H4 (cell line): ENCODE measurements at regions not wholly inside any gene's neighbourhood (a gene's known extent, or its start where the extent isn't known, plus 50 kb on each side); places are given as distances from the start of the nearest gene placed in this dataset.
"Not testable (repeated sequence)": the region's sequence is repeated elsewhere in the genome, so short reads cannot be mapped to it uniquely, and the experiment has no call there.

Experiments
- DNase-seq: peaks from one replicate; pipeline ENCODE4 v3.0.0-alpha.2; 2015; ENCODE audit warnings: low spot score

DNA sequence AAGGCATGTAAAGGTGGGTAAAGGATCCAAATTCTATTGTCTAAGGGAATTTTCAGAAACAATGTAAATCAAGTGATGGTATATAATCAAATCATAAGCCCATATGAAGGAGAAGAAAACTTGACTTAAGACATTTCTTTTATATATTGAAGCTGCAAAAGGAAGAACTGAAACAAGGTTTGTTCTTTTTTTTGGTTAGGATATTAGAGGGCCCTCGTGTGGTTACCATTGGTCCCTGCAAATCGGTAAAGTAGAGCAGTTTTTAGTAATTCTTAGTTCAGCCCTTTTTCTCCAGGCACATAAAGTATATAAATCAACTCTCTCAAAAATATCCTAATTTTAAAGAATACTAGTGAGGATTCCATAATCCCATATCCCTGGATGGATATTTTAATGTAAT is 105.6 kb upstream of the STK17B start:
- DNase-seq = no peak

DNA sequence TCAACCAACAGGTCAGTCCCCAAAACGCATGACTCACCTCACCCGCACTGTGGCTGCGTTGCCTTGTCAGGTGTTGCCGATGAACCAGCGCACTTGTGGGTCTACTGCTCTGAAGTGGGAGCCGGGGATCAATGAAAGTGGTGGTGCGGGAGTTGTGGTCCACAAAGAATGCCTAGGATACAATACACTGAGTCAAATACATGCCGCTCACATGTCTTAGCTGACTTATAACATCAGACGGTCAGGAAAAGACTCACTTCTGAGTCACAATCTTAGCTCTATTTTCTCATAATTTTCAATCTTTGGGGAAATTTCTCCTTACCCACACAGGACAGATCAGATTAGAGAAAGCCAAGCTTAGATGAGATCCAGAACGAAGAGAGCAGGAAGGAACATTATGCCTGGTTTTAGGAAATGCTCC is 107.1 kb upstream of the STK17B start:
- DNase-seq = no peak

DNA sequence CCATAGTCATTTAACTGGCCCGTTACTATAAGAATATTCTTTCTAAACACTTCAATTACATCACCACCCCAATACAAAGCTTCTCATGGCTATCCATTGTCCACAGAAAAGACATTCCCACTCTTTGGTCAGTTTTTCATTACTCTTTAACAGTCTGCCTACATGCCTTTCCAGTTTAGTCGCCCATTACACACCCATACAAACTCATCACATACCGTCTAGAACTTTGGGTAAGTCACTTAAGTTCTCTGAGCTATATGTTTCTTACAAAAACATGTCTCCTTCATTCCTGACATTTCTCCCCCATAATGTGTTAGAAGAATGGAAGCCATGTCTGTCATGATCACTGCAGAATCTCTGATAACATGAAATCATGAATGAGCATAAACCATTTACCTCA is 108.2 kb upstream of the STK17B start:
- DNase-seq = no peak

DNA sequence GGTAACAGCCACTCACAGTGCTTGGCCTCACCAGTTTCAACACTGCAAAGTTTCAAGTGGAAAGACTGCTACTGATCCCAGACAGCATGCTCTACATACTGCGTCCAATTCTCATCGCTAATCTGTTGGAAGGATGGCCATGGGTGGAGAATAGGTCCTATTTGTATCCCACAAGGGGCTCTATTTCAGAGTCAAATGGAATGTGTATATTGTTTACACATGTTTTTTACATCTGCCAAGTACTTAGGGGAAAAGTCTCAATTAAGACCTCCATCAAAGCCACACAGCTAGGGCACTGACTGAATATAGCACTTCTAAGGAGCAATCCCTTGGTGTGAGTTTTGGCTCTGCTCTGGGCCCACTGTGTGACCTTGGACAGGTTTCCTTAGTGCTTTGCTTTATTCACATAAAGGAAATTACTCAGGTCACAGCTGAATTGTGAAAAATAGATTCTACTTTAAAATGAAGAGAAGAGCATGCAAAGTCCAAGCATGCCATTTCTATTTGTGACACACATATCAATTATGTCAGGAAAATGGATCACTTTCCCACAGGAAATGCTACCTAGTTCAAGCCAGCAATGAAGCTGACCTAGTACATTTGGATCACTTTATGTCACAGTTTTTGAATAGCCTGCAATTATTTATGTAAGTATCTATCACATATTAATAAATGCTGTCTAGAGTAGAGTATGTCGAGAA is 112.9 kb upstream of the STK17B start:
- DNase-seq = no peak

DNA sequence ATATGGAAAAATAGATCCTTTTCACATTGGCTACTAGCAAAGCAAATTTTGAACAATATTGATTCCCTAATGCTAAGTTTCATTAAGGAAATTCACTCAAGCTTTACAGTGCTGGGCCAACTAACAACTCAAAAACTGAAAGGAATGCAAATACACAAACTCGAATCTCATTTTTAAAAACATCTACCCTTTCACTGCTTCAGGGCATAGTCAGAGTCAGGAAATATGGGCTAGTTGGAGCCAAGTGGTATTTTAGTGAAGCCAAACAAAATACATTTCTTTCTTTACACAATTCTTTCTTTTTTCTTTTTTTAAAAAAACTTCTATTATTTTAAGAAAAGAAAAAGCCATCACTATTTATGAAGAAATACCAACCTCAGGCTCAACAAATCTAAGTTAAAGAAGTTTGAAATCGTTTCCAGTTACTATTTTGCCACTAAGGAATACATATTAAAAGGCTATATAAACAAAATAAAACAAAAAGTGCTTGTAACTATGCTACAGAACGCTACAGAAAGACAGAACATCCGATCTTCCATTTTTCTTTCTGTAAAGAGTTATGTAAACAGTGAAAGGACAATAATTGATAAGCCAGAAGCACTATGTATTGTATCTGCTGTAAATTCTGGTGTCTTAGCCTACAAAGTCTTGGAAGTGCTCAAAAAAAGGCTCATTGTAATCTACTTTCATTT is 113.6 kb upstream of the STK17B start:
- DNase-seq = no peak

DNA sequence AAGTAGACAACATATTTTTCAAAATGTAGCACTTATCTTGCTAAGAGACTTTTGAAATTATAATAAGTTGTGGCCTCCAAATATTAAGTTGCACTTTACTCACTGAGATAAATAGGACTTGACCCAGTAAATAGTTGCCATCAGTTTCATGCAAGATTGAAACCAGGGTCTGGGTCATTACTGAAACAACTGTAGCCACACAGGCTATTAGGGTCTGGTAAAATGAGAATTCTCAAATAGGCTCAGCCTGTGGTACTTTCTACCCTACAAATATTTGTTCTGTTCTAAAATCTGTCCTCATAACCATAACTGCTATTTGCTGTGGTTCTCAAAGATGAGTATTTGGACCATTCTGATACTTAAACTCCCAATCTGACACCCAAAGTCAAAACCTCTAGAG is 115.4 kb upstream of the STK17B start:
- DNase-seq = no peak

DNA sequence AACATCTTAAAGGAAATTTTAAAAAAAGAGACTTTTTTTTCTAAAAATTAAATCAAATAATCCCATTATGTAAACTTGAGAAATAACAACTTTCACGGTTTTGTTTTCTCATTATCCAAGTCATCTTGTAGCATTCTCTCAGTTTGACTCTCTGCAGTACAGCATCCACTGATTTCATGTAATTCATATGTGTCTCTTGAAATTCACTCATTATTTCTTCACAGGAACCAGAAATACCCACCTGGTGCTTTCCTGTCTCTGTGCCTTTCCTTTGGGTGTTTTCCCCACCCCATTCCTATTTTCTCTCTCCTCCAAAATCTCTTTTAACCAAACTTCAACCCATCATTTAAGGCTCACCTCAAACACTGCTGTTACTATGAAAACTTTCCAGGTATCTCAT is 116.1 kb upstream of the STK17B start:
- DNase-seq = no peak

DNA sequence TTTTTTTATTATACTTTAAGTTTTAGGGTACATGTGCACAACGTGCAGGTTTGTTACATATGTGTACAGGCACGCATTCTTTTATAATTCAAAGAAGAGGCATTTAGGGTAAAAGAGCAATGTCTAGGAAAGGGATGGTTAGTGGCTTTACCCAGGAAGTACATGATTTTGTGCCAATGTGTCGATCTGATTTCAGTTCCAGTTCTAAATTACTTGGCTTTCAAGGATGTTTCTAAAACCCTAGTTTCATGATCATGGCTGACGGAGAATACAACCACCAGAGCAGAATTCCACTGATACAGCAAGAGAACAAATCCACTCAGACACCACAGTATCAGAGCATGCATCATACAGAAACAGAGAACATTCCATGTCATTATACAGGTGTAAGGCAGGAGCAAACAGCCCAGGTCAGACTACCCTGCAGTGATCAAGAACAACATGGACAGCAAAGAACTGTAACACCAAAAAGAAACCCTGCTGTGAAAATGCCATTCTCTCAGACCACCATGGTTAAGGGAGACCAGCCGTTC is 116.7 kb upstream of the STK17B start:
- no peak for DNase-seq

DNA sequence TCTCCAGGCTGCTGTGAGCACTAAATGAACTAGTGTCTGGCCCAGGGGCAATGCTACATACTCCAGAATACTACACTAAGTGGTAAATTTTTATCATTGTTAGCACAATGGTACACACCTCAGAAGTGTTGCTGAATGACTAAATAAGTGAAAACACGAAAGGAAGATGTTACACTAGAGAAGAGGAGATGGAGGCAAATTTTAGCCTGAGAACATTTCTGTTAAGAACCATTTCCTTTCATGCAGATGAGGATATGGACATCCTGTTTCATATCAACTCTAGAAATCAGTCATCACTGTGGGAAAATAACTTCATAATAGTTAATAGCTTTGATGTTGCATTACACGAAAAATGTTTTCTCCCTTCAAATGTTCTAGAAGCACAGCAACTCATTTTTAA is 117.6 kb upstream of the STK17B start:
- DNase-seq = no peak

DNA sequence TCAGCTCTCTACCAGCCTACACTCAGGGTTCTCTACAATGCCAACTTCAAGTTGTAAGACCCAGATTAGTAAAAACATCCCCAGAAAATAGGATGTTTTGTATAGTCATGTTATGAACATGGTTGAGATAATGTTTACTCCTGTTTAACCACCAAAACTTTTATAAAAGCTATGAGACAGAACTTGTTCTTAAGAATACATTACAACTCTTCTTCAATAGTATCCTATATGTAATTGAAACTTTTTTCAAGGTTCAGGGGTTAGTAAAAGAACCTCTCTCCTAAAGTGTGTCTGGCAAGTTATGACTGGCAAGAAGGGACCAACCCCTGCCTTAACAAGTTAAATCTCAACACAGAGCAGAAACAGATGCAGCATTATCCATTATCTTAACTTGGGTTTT is 118.8 kb upstream of the STK17B start:
- no peak for DNase-seq

DNA sequence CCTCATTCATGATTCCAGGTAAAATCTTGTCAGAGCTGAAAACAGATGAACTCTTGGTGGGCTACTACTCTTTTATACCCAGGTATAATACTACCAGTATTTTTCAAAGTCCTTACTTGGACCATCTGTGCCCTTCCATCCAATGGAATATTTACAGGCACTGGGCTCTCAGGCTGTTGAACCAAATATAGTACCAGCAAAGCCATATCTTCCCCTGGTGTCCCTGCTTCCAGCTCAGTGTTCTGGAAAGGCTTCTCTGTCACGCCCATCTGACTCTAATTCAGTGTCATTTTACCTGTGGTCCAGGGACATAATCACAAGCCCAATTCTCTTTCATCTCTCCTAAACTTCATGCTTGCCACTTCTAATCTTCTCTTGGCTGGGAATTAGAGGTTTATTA is 119.2 kb upstream of the STK17B start:
- DNase-seq = no peak

DNA sequence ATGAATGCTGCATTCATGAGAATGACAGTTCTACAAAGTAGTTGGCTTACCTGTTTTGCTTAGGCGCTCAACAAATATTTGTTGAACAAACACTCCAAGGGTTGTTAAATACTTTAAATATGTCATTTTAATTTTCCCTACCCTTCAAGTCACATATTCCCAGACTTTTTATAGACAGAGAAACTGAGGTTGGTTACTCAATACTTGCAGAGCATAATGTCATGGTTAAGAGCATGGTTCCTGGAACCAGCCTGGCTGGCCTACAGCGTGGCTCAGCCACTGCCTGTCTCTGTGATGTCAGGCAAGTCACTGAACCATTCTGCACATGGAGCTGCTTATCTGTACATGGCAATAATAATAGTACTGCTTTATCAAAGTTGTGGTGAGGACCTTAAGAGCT is 120.0 kb upstream of the STK17B start:
- DNase-seq = no peak

DNA sequence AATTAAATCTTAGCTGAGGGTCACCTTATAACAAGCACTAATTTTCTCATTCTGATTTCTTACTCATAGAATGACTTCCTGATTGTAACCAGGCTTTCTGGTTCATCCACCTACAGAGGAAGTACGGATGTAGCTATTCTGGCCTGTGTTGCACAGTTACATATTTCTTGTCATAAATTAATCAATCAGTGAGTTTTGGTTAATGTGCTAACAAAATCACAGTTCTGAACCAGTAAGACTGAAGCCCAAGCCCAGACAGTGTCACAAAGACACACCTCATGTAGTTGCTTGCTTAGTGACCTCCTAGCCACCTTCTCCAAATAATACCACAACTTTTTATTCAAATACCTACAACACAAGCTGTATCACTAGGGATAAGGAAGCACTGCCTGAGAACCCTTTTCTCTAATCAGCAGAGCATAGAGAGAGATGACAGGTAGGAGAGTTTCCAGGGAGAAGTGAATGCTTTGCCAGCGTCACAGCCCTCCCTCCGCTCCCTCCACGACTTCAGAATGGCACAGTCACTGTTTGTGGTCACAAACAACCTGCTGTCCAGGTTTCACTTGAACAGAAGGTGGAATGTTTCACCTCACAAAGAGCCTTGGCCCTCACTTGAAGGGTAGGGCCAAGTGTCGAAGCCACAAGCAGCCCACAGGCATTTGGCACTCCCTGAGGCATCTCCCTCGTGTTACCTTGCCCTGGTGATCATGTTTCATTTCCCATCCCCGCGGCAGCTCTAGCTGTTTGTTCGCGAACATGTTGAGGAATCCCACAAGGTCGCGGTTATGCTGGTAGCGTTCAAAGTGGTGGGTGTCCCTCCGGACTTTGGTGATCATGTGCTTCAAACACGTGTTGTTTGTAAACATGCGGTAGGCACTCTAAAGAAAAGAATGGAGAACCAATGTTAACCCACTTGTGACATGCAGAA is 120.8 kb upstream of the STK17B start:
- peak; percentile 97 for DNase-seq

DNA sequence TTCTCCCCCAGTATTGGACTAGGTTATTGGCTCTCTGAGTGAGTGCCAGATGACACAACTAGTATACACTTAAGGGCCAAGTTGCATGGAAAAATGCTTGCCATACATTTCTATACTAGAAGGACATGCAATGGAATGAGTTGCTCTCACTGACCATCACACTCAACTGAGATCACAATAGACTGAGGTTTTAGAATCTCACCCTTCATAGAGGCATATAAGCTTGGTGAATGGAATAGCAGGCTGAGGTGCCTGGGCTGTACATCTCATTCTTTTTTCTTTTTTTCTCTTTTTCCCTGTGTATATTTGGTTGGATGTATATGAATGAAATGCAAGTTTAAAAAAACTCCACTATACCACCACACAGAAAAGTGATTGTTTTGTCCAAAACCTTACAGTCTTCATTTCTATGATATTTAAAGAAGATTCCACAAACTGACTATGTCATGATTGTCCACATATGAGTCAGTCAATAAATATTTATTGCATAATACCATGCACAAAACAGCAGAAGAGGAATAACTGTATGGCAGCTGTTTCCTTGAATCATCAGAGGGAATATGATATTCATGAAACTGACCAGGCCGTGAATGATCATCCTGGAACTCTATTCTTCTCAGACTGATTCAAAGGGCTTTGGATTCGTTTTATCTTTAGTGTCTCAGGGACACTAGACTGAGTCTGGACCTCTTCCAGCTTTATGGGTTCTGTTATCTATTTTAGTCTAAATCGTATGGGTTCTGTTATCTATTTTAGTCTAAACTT is 122.6 kb upstream of the STK17B start:
- DNase-seq = peak; percentile 14

DNA sequence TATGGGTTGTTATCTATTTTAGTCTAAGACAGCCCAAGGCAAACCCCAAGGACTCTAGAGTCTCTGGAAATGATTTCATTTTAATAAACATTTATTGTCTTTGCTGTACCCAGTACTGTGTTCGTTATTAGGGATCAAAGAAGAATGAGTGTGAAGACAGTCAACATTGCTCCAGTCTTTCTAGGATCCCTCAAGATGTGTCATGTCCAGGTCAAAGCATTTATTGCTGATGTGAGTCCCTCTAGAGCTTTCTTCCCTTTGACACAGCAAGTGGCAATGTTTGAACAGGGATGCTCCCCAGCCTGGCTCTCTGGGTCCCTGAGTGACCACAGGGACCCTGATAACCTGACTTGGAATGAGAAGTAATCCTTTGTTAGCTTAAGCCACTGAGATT is 123.1 kb upstream of the STK17B start:
- no peak for DNase-seq

DNA sequence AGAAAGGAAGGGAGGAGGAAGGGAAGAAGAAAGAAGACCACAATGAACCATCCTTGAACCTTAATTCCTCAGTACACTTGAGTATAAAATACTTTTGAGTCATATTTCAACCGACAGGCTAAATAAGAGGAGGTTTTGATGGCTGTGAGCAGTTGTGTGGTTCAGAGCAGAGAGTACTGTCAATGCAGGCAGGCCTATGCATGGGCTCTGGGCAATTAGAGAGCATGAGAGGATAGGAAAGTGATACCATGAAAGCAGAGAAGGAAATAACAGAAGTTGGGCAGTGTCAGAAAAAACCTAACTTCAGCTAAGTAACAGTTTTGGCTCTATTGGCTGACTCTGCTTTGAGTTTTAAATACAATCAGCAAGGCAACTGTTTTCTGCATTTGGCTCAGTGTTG is 123.6 kb upstream of the STK17B start:
- DNase-seq = no peak

DNA sequence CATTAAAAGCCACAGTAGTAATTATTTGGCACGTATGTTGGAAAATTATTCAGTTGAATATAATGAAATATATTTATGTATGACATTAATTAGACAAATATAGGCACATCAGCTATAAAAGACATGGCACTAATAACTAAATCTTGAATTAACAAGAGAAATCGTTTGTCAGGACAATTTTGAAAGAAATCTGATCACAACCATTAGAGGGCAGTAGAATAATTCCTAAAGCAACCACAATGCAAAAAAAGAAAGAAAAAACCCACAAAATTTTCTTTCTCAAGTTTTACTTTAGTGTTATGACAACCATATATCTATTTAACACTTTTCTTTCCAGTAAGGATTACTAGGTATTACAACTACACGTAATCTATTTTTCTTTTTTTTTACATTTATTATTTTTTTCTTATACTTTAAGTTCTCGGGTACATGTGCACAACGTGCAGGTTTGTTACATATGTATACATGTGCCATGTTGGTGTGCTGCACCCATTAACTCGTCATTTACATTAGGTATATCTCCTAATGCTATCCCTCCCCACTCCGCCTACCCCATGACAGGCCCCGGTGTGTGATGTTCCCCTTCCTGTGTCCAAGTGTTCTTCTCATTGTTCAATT is 126.8 kb upstream of the STK17B start:
- DNase-seq = not testable (repeated sequence)

DNA sequence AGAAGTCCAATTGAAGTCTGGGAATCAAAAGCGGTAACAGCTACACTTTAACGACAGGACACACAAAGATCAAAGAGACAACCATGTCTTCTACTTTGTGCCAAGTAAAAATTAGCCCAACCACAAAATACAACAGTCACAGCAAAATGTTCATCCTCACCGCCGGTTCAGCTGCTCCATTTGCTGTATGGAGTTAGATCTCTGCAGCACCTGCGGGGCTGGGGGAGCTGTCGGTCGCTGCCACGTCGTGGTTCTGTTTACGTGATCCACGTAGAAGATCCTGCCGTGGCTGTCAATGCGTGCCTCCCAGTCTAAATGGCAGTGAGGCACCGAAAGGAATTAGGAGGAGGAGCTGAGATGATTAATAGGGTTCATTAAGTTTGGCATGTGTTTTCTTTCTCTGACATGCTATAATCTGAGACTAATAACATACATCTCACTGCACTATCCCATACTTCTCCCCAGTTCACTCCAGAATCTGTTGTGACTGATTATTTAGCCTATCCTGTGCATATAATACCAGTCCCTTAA is 136.5 kb upstream of the STK17B start:
- no peak for DNase-seq

DNA sequence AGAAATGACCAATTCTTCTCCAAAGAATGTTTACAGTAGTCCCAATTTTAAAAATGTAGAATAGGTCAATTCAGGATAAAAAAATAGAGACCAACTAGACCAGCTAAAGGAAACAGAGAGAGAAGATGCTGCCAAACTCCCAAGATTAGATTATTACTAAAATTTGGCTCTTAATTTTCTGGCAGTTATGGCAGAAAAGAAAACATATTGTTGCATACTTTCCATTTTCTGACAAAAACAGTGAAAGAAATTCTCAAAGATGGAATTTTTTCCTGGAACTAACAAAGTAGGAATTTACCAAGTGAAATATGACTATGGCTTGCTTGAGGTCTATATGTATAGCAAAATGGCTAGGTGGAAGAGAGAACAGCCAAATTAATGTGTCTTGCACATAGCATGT is 138.3 kb upstream of the STK17B start:
- no peak for DNase-seq

DNA sequence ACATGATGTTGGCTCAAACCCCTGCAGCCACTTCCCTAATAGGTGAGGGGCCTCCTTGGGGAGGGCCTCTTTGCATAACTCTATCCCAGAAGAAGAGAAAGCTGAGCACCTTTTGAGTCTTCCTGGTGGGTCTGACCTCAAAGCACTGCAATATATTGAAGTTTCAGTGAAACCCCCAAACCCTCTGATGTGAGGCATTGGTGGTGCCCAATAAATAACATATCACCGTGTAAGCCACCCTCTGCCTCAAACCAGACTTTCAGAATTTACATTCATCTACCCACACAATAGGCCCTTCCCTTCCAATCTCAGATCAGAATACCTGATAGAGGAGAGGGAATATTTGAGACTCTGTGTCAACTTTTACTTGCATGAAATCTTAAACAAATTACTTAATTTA is 142.8 kb upstream of the STK17B start:
- DNase-seq = no peak

DNA sequence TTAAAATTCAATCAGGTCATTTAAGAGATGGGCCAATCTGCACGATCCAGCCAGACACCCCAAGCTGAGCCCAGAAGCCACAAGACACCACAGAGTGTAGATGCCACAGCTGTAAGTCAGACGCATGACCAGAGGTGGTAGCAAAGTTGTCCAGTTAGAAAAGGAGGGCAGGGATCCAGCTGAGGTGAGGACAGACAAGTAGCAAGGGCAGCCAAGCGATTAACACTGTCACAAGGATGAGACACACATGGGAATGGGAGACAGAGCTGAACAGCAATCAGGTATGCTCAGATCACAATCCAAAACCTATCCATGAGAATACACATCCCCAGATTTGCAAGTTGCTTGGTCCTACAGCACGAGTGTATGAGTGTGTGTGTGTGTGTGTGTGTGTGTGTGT is 143.4 kb upstream of the STK17B start:
- DNase-seq = peak; percentile 29
